GM12891 (cell line): ENCODE measurements at regions not wholly inside any gene's neighbourhood (a gene's known extent, or its start where the extent isn't known, plus 50 kb on each side); places are given as distances from the start of the nearest gene placed in this dataset.
"Not testable (repeated sequence)": the region's sequence is repeated elsewhere in the genome, so short reads cannot be mapped to it uniquely, and the experiment has no call there.

Source experiments
- DNase-seq: peaks from one replicate; pipeline ENCODE4 v3.0.0; 2011; ENCODE audit warnings: low spot score; ENCODE audit not compliant: insufficient read length
- FAIRE-seq: peaks from 2 replicates; lab custom pipeline; 2011; peaks lifted over from hg19 to GRCh38; lab: Jason Lieb, UNC
- PAX5 ChIP-seq: IDR thresholded peaks from 2 replicates; pipeline ENCODE4 v1.6.1; 2011; ENCODE audit warnings: low read length, moderate library complexity, mild to moderate bottlenecking; ENCODE audit not compliant: insufficient read depth, severe bottlenecking
- POLR2A ChIP-seq: IDR thresholded peaks from 2 replicates; pipeline ENCODE4 v1.6.1; 2011; ENCODE audit warnings: low read depth, low read length, control low read depth
- POLR2AphosphoS5 ChIP-seq: IDR thresholded peaks from 2 replicates; pipeline ENCODE4 v1.6.1; 2011; ENCODE audit warnings: low read depth, low read length, control low read depth
- POU2F2 ChIP-seq: IDR thresholded peaks from 2 replicates; pipeline ENCODE4 v1.6.1; 2011; ENCODE audit warnings: low read depth, mild to moderate bottlenecking, control low read depth, low read length, moderate library complexity
- SPI1 ChIP-seq: IDR thresholded peaks from 2 replicates; pipeline ENCODE4 v1.6.1; 2011; ENCODE audit warnings: low read depth, low read length, control low read depth
- TAF1 ChIP-seq: IDR thresholded peaks from 2 replicates; pipeline ENCODE4 v1.6.1; 2011; ENCODE audit warnings: low read depth, low read length, control low read depth

DNA sequence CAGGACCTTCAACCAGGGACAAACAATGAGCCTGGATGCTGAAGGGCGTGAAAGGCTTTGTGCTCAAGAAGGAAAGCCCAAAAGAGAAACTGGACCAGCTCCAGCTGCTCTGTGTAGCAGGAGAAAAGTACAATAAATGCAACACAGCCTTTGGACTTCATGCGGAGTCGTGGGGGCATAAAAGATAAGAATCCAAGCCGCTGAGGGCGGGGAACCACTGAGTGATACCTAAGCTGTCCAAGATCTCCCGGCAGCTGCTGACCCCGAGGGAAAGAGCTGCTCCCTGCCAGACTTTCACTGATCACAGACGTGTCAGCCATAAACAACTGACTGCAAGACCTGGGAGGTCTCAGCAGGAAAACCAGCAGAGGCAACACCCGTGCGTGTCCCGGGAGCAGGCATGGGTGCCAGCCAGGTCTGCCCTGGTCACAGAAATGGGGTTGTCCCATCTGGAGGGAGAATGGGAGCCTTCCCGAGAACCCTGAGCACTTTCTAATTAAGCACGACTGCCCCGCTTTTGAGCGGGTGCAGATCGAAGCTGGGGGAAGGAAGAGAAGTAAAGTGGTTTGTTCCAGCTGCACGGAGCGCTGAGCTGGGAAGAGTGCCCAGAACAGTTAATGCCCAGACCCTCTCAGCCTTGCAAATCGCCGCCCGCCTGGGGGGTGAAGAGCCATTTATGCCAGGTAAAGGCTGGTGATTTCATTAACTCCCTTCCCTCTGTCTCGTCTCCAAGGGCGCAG is 68.3 kb upstream of the TARDBP start:
- TF ChIP-seq SPI1 (no peak), POLR2AphosphoS5 (no peak), POU2F2 (no peak), TAF1 (no peak), PAX5 (no peak), POLR2A (no peak)
- DNase-seq: no peak
- FAIRE-seq: no peak

DNA sequence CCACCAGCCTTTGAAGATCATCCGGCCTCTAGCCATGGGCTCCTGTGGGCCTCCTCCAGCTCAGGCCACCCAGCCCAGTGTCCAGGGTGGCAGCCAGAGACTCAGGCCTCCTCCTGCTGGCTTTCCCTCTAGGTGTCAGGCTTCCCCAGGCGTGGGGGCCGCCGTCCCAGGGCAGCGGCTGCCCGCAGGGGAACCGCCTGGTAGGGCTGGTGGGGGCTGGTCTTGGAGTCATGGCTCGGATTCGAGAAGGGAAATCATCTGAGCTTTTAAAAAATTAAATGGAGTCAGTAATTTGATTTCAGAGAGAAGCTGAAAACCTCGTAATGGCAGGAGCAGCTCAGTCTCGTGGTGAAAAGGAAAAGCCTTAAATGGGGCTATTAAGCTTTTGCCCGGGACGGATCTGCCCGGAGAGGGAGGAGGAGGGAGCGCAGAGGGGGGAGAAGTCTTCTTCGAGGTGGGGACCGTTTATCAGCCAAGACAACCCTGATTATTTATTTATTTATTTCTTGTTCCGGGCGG is 66.4 kb upstream of the TARDBP start:
- DNase-seq (no peak), FAIRE-seq (no peak)
- TF ChIP-seq POLR2A (no peak), POLR2AphosphoS5 (no peak), SPI1 (no peak), POU2F2 (no peak)

DNA sequence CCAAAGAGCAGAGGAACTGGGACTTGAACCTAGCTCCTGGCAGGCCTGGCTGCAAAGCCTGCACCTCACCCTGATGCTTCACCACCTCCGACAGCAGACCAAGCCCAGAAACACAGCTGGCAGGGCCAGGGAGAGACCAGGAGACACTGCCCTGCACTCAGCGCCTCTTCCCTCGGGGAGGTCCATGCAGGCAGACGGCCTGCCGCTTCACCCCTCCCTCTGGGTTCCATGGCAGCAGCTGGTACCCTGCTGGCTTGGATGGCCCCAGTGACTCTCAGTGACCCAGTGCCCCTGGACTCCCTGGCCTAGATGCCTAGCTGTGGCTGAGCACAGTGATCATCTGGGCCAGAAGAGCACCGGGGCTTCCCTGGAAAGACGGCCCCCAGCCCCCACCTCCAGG is 65.3 kb upstream of the TARDBP start:
- DNase-seq (no peak), FAIRE-seq (no peak)
- TF ChIP-seq SPI1: no peak
- TF ChIP-seq PAX5: no peak
- no peak for TF ChIP-seq POLR2AphosphoS5
- no peak for TF ChIP-seq POU2F2
- TF ChIP-seq POLR2A: no peak
- TF ChIP-seq TAF1: no peak

GRCh38 chr1:10947691-10948462 is 64.6 kb upstream of the TARDBP start:
- TF ChIP-seq POU2F2: no peak
- TF ChIP-seq PAX5: no peak
- DNase-seq: no peak
- FAIRE-seq: no peak

GRCh38 chr1:10948463-10948775 is 64.0 kb upstream of the TARDBP start:
- TF ChIP-seq PAX5 (no peak), POLR2A (no peak), TAF1 (no peak), POLR2AphosphoS5 (no peak), SPI1 (no peak)
- DNase-seq: no peak
- no peak for FAIRE-seq

DNA sequence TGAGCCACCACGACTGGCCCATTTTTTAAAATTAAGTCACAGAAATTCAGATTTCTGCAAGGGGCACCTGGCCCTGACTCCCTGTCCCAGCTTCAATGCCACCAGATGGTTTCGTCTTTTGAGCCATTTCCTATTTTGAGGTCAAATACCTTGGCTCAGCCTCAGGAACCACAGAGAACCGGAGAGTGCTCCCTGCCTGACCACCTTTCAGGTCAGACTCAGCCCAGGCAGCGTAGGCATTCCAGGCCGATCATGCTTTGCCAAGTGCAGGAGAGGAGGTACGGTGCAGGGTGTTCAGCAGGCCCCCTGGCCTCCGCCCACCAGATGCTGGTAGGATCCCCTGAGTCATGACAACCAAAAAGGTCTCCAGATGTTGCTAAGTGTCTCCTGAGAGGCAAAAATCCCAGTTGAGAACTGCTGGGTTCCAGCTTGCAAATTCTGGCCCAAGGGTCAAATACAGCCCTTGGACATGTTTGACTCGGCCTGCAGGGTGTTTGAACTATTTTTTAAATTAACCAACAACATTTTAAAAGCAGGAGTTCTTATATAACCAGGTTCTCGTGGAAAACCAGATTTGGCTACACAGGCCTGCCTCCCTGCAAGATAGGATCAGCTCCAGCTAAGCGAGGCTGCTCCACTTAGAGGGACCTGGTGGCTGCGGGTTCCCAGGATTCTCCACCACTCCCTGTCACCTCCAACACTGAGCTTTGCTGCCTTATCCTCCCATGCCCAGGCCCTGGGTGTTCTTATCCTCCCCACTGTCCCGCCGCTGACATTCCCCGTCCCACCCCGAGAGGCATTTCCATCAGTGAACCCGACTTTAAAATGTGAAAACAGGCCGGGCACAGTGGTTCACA is 61.9 kb upstream of the TARDBP start:
- TF ChIP-seq TAF1: no peak
- no peak for TF ChIP-seq POU2F2
- no peak for TF ChIP-seq PAX5
- TF ChIP-seq POLR2A: no peak
- TF ChIP-seq POLR2AphosphoS5: no peak
- no peak for DNase-seq

GRCh38 chr1:10951298-10951697 is 61.2 kb upstream of the TARDBP start:
- not testable (repeated sequence) for DNase-seq

More for the DNA sequence above, 61.9 kb upstream of the TARDBP start:
- FAIRE-seq: no peak

DNA sequence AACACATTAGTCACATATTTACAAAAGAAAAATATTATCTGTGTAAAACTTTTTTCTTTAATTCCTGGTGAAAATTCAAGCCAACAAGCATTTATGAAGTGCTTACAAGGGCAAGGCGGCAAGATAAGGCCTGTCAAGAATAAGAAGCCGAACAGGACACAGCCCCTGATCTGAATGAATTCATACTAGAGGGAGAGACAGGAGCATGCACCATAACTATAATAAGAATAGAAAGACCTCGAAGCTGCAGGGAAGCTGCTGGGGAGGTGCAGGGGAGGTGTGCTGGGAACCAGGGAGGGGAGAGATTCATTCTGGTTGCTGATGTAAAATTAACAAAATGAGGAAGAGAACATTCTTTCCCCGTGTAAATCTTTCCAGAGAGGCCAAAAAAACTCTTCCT is 60.5 kb upstream of the TARDBP start:
- TF ChIP-seq POU2F2 (no peak), SPI1 (no peak), PAX5 (no peak), POLR2AphosphoS5 (no peak), POLR2A (no peak), TAF1 (no peak)
- no peak for FAIRE-seq
- no peak for DNase-seq

More at GRCh38 chr1:10951298-10951697, 61.2 kb upstream of the TARDBP start:
- not testable (repeated sequence) for FAIRE-seq

DNA sequence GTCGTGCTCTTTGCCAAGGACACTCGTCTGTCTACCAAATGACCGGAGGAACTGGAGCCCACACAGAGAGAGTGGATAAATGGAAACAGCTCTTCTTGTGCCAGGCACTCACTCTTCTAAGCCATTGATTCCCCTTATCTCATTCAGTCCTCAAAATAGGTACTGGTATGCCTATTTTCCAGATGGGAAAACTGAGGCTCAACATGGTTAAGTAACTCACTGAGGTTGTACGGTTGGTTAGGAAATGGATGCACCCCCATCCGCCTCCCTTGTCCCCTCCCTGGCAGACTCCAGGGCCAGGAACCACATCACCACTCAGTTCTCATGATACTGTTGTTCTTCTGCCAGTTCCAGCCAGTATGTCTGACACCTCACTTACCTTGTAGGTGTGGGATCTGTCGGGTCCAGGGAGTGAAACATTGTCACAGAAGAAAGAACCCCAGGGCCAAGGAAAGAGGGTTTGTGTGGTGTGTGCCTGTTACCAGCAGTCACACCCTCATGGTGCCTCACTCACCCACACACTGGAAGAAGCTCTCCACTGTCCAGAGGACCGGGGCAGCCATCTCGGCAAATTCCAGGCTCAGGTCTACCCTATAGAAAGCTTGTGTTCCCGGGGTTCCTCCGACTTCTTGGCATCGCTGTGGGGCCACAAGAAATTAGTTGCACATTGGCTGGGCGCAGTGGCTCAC is 58.8 kb upstream of the TARDBP start:
- DNase-seq (no peak), FAIRE-seq (no peak)
- TF ChIP-seq PAX5 (no peak), TAF1 (no peak), POU2F2 (no peak), POLR2A (no peak), SPI1 (no peak), POLR2AphosphoS5 (no peak)
